Keratinocyte (primary cell): ENCODE measurements at regions not wholly inside any gene's neighbourhood (a gene's known extent, or its start where the extent isn't known, plus 50 kb on each side); places are given as distances from the start of the nearest gene placed in this dataset.

Source experiments
- DNase-seq: peaks from one replicate; pipeline ENCODE4 v3.0.0-alpha.2; 2011; ENCODE audit warnings: low read depth, missing footprints, low spot score
- FAIRE-seq: peaks from 2 replicates; lab custom pipeline; 2011; peaks lifted over from hg19 to GRCh38; lab: Jason Lieb, UNC
- H2AFZ ChIP-seq: 2 replicates; pipeline ENCODE4 v1.6.0; 2012; ENCODE audit warnings: low read length, control low read depth, inconsistent platforms; ENCODE audit not compliant: control insufficient read depth
- H3K27ac ChIP-seq: 2 replicates; pipeline ENCODE4 v1.5.1; 2011; ENCODE audit warnings: low read length; ENCODE audit not compliant: control insufficient read depth, insufficient read depth
- H3K27me3 ChIP-seq: 3 replicates; pipeline ENCODE4 v1.6.0; 2011; ENCODE audit warnings: low read length; ENCODE audit not compliant: control insufficient read depth, insufficient read depth; ENCODE audit errors: extremely low read depth
- H3K36me3 ChIP-seq, 2 experiments: 2 replicates in 1 of 2; 3 replicates in 1 of 2; pipeline ENCODE4 v1.5.1; 2011; ENCODE audit warnings: low read length in 2 of 2, mild to moderate bottlenecking in 1 of 2; ENCODE audit not compliant: control insufficient read depth in 2 of 2, insufficient read depth in 2 of 2; ENCODE audit errors: extremely low read depth in 1 of 2
- H3K4me1 ChIP-seq: 3 replicates; pipeline ENCODE4 v1.5.1; 2011; ENCODE audit warnings: low read length; ENCODE audit not compliant: control insufficient read depth, insufficient read depth; ENCODE audit errors: extremely low read depth
- H3K4me2 ChIP-seq: 3 replicates; pipeline ENCODE4 v1.6.0; 2011; ENCODE audit warnings: low read depth, low read length; ENCODE audit not compliant: control insufficient read depth, insufficient read depth; ENCODE audit errors: extremely low read depth
- H3K4me3 ChIP-seq, 3 experiments: fragments of 200-600 bp in 1 of 3; sonication (generic) in 1 of 3; 2 replicates in 2 of 3; 3 replicates in 1 of 3; pipeline ENCODE4 v1.5.1; 2011 to 2016; ENCODE audit warnings: low read length in 3 of 3, mild to moderate bottlenecking in 3 of 3, control low read depth in 2 of 3, inconsistent platforms in 1 of 3, low read depth in 1 of 3, mixed read lengths in 1 of 3, mixed run types in 1 of 3, moderate library complexity in 1 of 3; ENCODE audit not compliant: control insufficient read depth in 2 of 3, insufficient read depth in 2 of 3; ENCODE audit errors: extremely low read depth in 1 of 3
- H3K79me2 ChIP-seq: 2 replicates; pipeline ENCODE4 v1.6.0; 2012; ENCODE audit warnings: low read length; ENCODE audit not compliant: control insufficient read depth, insufficient read depth
- H3K9ac ChIP-seq: 3 replicates; pipeline ENCODE4 v1.6.0; 2011; ENCODE audit warnings: low read length; ENCODE audit not compliant: control insufficient read depth, insufficient read depth; ENCODE audit errors: extremely low read depth
- H3K9me1 ChIP-seq: 3 replicates; pipeline ENCODE4 v1.6.0; 2011; ENCODE audit warnings: low read length; ENCODE audit not compliant: control insufficient read depth, insufficient read depth; ENCODE audit errors: extremely low read depth
- H3K9me3 ChIP-seq: 2 replicates; pipeline ENCODE4 v1.5.1; 2012; ENCODE audit warnings: low read depth, low read length; ENCODE audit not compliant: control insufficient read depth
- H4K20me1 ChIP-seq: 3 replicates; pipeline ENCODE4 v1.6.0; 2011; ENCODE audit warnings: low read length; ENCODE audit not compliant: control insufficient read depth, insufficient read depth; ENCODE audit errors: extremely low read depth
- EZH2 ChIP-seq: IDR thresholded peaks from one replicate; pipeline ENCODE4 v1.6.1; 2012; ENCODE audit warnings: inconsistent platforms, mild to moderate bottlenecking, low read length, moderate library complexity
- dilution Hi-C: fragments of 300-500 bp; cut with MboI; formaldehyde crosslinking; loops from one replicate; pipeline ENCODE4 v1.7.0; 2020; ENCODE audit warnings: low sequenced_read_pairs; ENCODE audit not compliant: extremely low pct_ligation_motif_present
- TF ChIP-seq, protein P1 (sequence below), 3 experiments: IDR thresholded peaks in 1 of 3; conservative IDR thresholded peaks in 1 of 3; optimal IDR thresholded peaks in 1 of 3; 2 replicates in 2 of 3; 3 replicates in 1 of 3; pipeline versions ENCODE3 to v1.5.1; 2011; ENCODE audit warnings: low read length in 3 of 3, mild to moderate bottlenecking in 3 of 3, moderate library complexity in 2 of 3, control low read depth in 1 of 3, inconsistent platforms in 1 of 3; ENCODE audit not compliant: insufficient read depth in 2 of 3; ENCODE audit errors: extremely low read depth in 1 of 3

DNA sequence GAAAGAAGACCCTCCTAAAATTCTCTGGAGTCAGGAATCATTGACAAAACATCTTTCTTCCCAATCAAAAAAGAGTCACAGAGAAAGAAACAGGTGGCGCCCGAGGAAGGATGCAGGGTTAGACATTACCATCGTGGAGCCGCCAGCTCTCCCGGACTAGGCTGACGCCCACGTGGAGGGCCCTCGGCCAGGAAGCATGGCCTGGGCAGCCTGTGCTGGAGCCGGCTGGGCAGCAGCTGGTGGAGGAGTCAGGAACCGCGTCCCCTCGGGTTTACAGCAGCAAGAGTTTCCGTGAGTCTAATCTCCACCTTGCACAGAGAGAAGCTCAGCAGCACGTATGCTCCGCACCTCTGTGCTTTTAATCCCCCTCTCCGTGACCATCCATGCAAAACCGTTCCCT is 533.7 kb upstream of the ATP11B start:
- H3K79me2 ChIP-seq = no peaks in the 10 kb centered on the region
- DNase-seq (no peak), FAIRE-seq (no peak)
- dilution Hi-C loops = no loop called here
- no peak overlapping the region for H2AFZ ChIP-seq
- no peak overlapping the region for H3K9ac ChIP-seq
- no peaks in the 10 kb centered on the region for H3K9me3 ChIP-seq
- no peaks in the 10 kb centered on the region for H3K4me1 ChIP-seq
- no peak overlapping the region for H3K27ac ChIP-seq
- H4K20me1 ChIP-seq = no peaks in the 10 kb centered on the region
- no peak overlapping the region for H3K4me2 ChIP-seq
- H3K4me3 ChIP-seq = no peak overlapping the region
- H3K9me1 ChIP-seq = no peaks in the 10 kb centered on the region
- no peak for TF ChIP-seq EZH2
- TF ChIP-seq, protein P1, sequence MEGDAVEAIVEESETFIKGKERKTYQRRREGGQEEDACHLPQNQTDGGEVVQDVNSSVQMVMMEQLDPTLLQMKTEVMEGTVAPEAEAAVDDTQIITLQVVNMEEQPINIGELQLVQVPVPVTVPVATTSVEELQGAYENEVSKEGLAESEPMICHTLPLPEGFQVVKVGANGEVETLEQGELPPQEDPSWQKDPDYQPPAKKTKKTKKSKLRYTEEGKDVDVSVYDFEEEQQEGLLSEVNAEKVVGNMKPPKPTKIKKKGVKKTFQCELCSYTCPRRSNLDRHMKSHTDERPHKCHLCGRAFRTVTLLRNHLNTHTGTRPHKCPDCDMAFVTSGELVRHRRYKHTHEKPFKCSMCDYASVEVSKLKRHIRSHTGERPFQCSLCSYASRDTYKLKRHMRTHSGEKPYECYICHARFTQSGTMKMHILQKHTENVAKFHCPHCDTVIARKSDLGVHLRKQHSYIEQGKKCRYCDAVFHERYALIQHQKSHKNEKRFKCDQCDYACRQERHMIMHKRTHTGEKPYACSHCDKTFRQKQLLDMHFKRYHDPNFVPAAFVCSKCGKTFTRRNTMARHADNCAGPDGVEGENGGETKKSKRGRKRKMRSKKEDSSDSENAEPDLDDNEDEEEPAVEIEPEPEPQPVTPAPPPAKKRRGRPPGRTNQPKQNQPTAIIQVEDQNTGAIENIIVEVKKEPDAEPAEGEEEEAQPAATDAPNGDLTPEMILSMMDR (optimal IDR thresholded peaks at IDR 0.05 in 1 of 3, IDR thresholded peaks at IDR 0.05 in 1 of 3, conservative IDR thresholded peaks at IDR 0.05 in 1 of 3; ENCODE audit: extremely low read depth in 1 of 3, insufficient read depth in 2 of 3, low read length in 3 of 3) = no peak
- no peaks in the 10 kb centered on the region for H3K36me3 ChIP-seq
- no peaks in the 10 kb centered on the region for H3K27me3 ChIP-seq

DNA sequence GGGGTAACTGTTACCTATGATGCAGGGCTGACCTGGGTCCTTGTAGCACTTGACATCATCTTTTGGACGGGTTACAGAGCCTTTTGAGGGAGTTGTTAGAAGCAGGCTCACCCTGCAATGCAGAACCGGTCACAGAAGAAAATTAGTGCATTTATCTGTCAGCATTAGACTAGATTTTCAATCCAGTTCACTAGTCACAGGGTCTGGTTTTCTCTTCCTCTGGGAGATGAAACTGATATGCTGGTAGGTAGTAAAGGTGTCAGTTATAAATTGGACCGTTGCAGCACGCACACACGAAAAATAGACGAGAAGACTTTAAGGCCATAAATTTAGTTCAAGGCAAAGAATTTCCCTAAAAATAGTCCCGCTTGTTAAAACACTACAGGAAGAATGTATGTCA is 532.3 kb upstream of the ATP11B start:
- Histone ChIP-seq H3K27me3 (no peaks in the 10 kb centered on the region), H3K4me3 (no peak overlapping the region), H3K79me2 (no peaks in the 10 kb centered on the region), H3K9me1 (no peaks in the 10 kb centered on the region), H3K4me2 (no peak overlapping the region), H3K9ac (no peak overlapping the region), H3K27ac (no peak overlapping the region), H3K4me1 (no peaks in the 10 kb centered on the region), H4K20me1 (no peaks in the 10 kb centered on the region), H3K36me3 (no peaks in the 10 kb centered on the region), H2AFZ (no peak overlapping the region), H3K9me3 (no peaks in the 10 kb centered on the region)
- no peak for DNase-seq
- dilution Hi-C loops = no loop called here
- no peak for TF ChIP-seq EZH2
- TF ChIP-seq, protein P1 (optimal IDR thresholded peaks at IDR 0.05 in 1 of 3, IDR thresholded peaks at IDR 0.05 in 1 of 3, conservative IDR thresholded peaks at IDR 0.05 in 1 of 3; ENCODE audit: extremely low read depth in 1 of 3, insufficient read depth in 2 of 3, low read length in 3 of 3) = no peak
- no peak for FAIRE-seq
